ENCODE measurements at regions not wholly inside any gene's neighbourhood (a gene's known extent, or its start where the extent isn't known, plus 50 kb on each side); places are given as distances from the start of the nearest gene placed in this dataset.
"Not testable (repeated sequence)": the region's sequence is repeated elsewhere in the genome, so short reads cannot be mapped to it uniquely, and the experiment has no call there.

DNA sequence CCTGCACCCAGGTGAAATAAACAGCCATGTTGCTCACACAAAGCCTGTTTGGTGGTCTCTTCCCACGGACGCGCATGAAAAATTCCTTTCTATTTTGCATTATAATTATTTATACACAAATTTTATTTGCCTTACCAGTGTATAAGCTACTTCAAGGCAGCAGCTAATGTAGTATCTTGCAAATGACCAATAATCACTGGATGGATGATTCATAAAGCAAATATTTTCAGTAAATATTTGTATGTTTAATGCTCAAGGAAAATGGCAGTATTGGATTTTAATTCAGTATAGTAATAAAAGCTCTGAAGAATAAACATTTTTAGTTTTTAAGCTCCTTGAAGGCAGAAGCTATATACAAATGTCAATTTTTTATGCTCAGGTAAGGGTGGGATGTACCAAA lies 158.7 kb upstream of the NANOGP8 start:
- no peak for TF ChIP-seq CTCF (conservative IDR thresholded peaks at IDR 0.05)
- Histone ChIP-seq H3K4me1 (ENCODE audit: insufficient read depth, low read length) (no peaks in the 10 kb centered on the region; the same call in 1 of the 2 replicates), H3K18ac (ENCODE audit: insufficient read length, low read depth, low read length) (no peak overlapping the region), H3K23ac (ENCODE audit: insufficient read length, low read depth, low read length) (no peak overlapping the region), H3T11ph (ENCODE audit: low read length) (no peak overlapping the region), H4K5ac (ENCODE audit: insufficient read length, low read depth, low read length) (no peak overlapping the region), H3K4ac (ENCODE audit: low read depth, low read length) (no peak overlapping the region), H2AK5ac (ENCODE audit: insufficient read length, low read length) (no peak overlapping the region), H3K23me2 (ENCODE audit: insufficient read length, low read depth, low read length, poor library complexity, severe bottlenecking) (no peaks in the 10 kb centered on the region), H2BK12ac (ENCODE audit: insufficient read length, low read depth, low read length) (no peak overlapping the region), H3K27ac (ENCODE audit: insufficient read length, low read depth, low read length) (no peak overlapping the region), H3K79me2 (ENCODE audit: insufficient read depth, low read length) (no peaks in the 10 kb centered on the region), H4K20me1 (ENCODE audit: control insufficient read depth, insufficient read depth, insufficient read length) (no peaks in the 10 kb centered on the region), H3K9ac (ENCODE audit: extremely low read depth, insufficient read length, low read length) (no peak overlapping the region), H2BK20ac (ENCODE audit: low read depth, low read length, poor library complexity, severe bottlenecking) (no peak overlapping the region), H2BK15ac (ENCODE audit: low read depth, low read length) (no peak overlapping the region), H2BK5ac (ENCODE audit: insufficient read length, low read length) (no peak overlapping the region), H4K8ac (replicated peaks; ENCODE audit: insufficient read length, low read depth, low read length) (no peak overlapping the region), H2BK120ac (ENCODE audit: low read depth, low read length, poor library complexity, severe bottlenecking) (no peak overlapping the region), H4K91ac (ENCODE audit: insufficient read length, low read depth, low read length) (no peak overlapping the region), H2AFZ (ENCODE audit: low read length) (no peak overlapping the region), H3K14ac (ENCODE audit: insufficient read depth, low read length) (no peak overlapping the region), H3K4me2 (ENCODE audit: insufficient read depth, insufficient read length, low read length) (no peak overlapping the region), H3K79me1 (ENCODE audit: insufficient read depth, low read depth, low read length, poor library complexity, severe bottlenecking) (no peaks in the 10 kb centered on the region), H3K56ac (ENCODE audit: insufficient read length, low read depth, low read length) (no peak overlapping the region), H3K9me3 (ENCODE audit: control insufficient read depth, low read depth, low read length) (no peaks in the 10 kb centered on the region), H3K27me3 (ENCODE audit: insufficient read depth, low read length) (no peaks in the 10 kb centered on the region)
- Mint-ChIP-seq H3K9me3 (peaks cover 10 to 15% of the 10 kb centered on the region in 2 experiments), H3K27ac (no peak overlapping the region), H3K27me3 (ENCODE audit: low read depth) (no peaks in the 10 kb centered on the region), H3K4me3 (no peak overlapping the region), H3K36me3 (ENCODE audit: insufficient read depth in 1 of 3, low read depth in 3 of 3) (peaks cover 10 to 16% (median 10%) of the 10 kb centered on the region in 3 experiments), H3K4me1 (peaks cover 27 to 40% of the 10 kb centered on the region in 2 experiments)
- WGBS (ENCODE audit: extremely low coverage, insufficient read length, low lambda C conversion rate): no CpG with 5 or more reads among the region's 3 CpGs
- DNase-seq: no peak

DNA sequence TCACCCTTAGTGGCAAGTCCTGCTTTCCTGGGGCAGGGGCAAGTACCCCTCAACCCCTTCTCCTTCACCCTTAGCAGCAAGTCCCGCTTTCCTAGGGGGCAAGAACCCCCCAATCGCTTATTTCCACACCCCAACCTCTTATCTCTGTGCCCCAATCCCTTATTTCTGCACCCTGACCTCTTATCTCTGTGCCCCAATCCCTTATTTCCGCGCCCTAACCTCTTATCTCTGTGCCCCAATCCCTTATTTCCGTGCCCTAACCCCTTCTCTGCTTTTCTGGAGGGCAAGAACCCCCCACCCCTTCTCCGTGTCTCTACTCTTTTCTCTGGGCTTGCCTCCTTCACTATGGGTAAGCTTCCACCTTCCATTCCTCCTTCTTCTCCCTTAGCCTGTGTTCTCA lies 154.6 kb upstream of the NANOGP8 start:
- Mint-ChIP-seq H3K9me3 (peaks cover 15 to 31% of the 10 kb centered on the region in 2 experiments), H3K4me1 (peaks cover 5 to 19% of the 10 kb centered on the region in 2 experiments; a peak in 3 of 4 replicates), H3K27ac (peak overlapping the region in 1 of 3 experiments; percentile 61; a peak in 1 of 7 replicates), H3K36me3 (ENCODE audit: insufficient read depth in 1 of 3, low read depth in 3 of 3) (peaks cover 13 to 31% (median 27%) of the 10 kb centered on the region in 3 experiments), H3K4me3 (peak overlapping the region in 1 of 2 experiments; percentile 46; a peak in 2 of 5 replicates)
- not testable (repeated sequence) for H3K27me3 ChIP-seq (ENCODE audit: insufficient read depth, low read length); H3K79me2 ChIP-seq (ENCODE audit: insufficient read depth, low read length); H3K9ac ChIP-seq (ENCODE audit: extremely low read depth, insufficient read length, low read length); H3K27ac ChIP-seq (ENCODE audit: insufficient read length, low read depth, low read length); H2BK5ac ChIP-seq (ENCODE audit: insufficient read length, low read length); H3K18ac ChIP-seq (ENCODE audit: insufficient read length, low read depth, low read length); H2AFZ ChIP-seq (ENCODE audit: low read length); H2AK5ac ChIP-seq (ENCODE audit: insufficient read length, low read length); H3K14ac ChIP-seq (ENCODE audit: insufficient read depth, low read length); H3K9me3 ChIP-seq (ENCODE audit: control insufficient read depth, low read depth, low read length); H3K4me2 ChIP-seq (ENCODE audit: insufficient read depth, insufficient read length, low read length); H3K79me1 ChIP-seq (ENCODE audit: insufficient read depth, low read depth, low read length, poor library complexity, severe bottlenecking); H3K23ac ChIP-seq (ENCODE audit: insufficient read length, low read depth, low read length); DNase-seq; H4K20me1 ChIP-seq (ENCODE audit: control insufficient read depth, insufficient read depth, insufficient read length); H4K91ac ChIP-seq (ENCODE audit: insufficient read length, low read depth, low read length); H3T11ph ChIP-seq (ENCODE audit: low read length); H2BK20ac ChIP-seq (ENCODE audit: low read depth, low read length, poor library complexity, severe bottlenecking); H3K4ac ChIP-seq (ENCODE audit: low read depth, low read length); H2BK15ac ChIP-seq (ENCODE audit: low read depth, low read length); H3K56ac ChIP-seq (ENCODE audit: insufficient read length, low read depth, low read length); H3K4me1 ChIP-seq (ENCODE audit: insufficient read depth, low read length); H2BK120ac ChIP-seq (ENCODE audit: low read depth, low read length, poor library complexity, severe bottlenecking); H3K27me3 Mint-ChIP-seq (ENCODE audit: low read depth); H3K23me2 ChIP-seq (ENCODE audit: insufficient read length, low read depth, low read length, poor library complexity, severe bottlenecking); H4K5ac ChIP-seq (ENCODE audit: insufficient read length, low read depth, low read length); H4K8ac ChIP-seq (replicated peaks; ENCODE audit: insufficient read length, low read depth, low read length); H2BK12ac ChIP-seq (ENCODE audit: insufficient read length, low read depth, low read length)
- no CpG with 5 or more reads among the region's 6 CpGs for WGBS (ENCODE audit: extremely low coverage, insufficient read length, low lambda C conversion rate)
